ENCODE measurements at regions not wholly inside any gene's neighbourhood (a gene's known extent, or its start where the extent isn't known, plus 50 kb on each side); places are given as distances from the start of the nearest gene placed in this dataset.
"Not testable (repeated sequence)": the region's sequence is repeated elsewhere in the genome, so short reads cannot be mapped to it uniquely, and the experiment has no call there.

DNA sequence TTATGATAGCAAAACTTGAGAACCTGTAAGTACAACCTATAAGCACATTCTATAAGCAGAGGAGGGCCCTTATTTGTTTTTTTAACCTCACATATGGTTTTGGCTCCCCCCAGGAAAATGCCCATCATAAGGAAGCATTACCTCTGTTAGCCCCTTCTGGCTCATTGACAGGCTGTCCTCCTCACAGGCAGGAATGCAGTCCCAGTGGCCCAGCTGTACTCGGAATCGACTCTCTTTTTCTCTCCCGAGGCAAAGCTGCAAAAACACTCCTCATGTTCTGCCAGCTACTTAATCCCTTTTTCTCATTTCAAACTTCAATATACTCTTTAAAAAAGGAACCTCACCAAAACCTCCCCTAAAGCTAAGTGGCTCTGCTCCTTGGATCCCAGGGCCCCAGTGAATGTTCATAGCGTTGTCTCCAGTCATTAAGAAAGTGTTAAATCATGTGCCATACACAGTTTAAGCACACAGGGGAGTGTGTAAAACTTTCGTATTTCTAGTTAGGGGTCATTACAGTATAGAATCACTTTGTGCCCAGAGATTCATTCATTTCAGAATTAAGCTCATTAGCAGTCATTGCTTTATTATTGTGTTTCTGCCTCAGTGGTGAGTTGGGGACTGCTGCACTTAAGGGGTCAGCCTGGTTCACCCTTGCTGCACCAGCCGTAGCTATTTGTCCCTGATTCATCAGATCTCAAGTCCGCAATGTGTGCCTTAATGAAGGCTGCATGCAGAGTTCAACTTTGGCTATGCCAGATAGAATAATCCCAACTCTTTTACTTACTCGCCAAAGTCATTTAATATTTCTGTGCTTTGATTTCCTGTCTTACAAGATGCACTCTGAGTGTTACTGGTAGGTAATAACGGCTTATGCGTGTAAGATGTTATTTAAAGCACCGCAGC is 57.6 kb downstream of the JRKL start:
- no peak for DNase-seq

DNA sequence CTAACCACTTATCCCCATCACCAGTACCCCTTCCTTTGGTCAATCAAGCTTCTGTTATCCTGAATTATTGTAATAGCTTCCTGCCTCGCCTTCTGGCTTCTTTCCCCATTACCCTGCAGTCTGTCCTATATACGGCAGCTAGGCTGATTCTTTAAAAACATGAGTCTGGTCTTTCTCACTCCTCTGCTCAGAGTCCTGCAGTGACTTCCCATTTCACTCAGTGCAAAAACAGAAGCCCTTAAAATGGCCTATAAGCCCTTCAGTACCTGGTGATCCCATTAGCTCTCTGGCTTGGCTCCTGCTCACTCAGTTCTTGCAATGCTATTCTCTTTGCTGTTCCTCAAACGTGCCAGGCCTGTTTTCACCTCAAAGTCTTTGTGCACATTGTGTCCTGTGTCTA is 58.4 kb downstream of the JRKL start:
- DNase-seq = no peak

DNA sequence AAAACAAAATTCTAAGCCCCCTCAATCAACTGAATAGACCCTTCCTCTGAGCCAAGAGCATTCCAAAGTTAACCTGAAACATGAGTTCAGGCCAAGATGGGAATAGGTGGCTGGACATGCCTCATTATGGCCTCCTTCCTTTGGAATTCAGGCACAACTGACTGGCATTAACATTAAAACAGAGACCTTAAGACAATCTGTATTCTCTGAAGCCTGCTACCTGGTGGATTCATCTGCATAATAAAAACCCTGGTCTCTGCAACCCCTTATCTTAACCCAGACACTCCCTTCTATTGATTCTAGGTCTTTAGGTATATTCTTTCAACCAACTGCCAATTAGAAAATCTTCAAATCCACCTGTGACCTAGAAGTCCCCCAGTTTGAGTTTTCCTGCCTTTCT is 66.3 kb downstream of the JRKL start:
- no peak for DNase-seq

DNA sequence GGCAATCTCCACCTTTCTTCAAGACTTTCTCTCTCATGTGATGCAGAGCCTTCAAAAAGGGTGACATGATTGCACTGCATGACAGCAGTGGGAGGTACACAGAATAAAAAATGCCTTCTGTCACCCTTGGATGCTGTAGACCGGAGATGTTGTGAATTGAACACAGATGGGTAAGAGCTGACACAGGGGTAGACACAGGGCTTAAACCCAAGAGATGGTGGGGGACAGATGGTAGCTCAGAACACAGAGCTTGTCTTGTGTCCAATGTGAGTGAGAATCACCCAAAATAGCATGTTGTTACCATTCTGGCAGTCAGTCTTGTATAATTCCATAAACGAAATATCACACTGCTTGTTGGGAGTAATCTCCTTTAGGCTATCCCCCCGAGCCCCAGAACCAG is 69.9 kb downstream of the JRKL start:
- DNase-seq = no peak

DNA sequence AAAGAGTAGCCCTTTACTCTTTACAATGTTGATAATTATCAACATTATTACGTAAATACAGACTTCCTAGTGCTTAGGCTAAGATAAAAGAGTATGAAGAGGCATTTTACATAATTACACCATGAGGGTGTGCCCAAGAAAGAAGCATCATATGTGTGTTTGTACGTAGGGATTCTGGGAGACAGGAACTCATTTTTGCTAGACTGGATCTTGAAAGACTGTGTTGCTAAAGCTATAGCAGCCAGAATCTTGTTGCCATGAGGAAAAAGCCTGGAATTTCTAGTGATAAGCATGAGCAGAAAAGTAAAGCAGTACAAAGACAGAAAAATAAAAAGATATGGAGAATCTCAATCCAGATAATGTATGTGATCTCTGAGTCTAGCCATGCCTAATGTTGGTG is 72.1 kb downstream of the JRKL start:
- DNase-seq = no peak

DNA sequence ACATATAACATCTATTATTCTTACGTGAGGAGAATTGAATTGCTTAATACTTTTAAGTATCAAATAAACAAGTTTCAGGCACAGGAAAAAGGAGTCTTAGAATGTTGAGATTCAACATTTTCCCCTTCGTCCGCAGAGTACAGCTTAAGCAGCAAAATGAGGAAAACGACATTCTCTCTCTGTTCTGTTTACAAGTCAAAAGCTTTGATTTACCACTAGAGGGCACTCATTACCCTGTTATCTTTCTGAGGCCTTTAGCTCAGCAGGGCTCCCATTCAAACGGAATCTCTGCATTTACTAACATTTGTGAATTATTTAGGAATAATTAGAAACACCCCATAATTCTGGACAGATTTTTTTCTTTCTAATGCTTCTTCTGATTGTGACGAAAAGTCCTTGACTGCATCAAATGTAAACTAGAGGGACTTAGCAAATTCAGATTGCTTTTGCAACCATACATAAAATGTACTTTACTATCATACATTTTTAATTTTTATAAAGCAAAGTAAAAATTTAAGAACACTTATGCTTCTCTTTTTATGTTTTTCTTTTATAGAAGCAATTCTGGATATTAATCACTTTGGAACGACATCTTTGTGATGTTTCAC is 75.0 kb downstream of the JRKL start:
- peak; percentile 42 for DNase-seq

DNA sequence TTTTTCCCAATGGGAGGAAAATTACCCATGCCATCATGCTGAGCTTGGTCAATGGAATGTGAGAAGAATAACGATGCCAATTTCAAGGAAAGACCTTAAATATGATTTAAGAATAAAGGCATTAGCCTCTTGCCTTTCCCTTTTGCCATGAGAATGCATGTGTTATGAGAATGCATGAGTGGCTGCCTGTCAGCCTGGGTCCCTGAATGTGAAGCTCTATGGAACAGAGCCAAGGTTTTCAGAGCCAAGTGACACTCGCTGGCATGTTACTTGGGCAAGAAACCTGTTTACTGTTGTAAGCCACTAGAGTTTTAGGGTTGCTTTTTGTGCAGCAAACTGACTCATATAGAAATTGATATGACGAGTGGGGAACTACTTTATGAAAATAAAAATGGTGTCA is 75.7 kb downstream of the JRKL start:
- no peak for DNase-seq

DNA sequence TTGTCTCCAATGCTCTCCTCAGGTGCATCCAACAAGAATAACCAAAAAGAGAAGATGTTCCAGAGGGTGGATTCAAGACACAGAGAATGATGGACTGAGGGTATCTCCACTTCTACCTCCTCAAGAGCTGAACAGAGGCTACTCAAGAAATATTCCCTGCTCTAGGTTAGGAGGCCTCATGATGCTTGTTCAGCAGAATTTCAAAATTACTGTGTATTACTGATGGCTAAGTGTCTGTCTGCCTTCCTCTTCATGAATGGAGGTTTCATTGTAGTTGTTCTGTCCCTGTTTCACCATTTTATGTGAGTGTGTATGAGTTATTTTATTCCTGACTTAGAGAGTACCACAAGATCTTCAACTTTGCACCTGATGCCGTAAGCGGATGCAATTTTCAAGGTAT is 76.8 kb downstream of the JRKL start:
- DNase-seq = no peak

DNA sequence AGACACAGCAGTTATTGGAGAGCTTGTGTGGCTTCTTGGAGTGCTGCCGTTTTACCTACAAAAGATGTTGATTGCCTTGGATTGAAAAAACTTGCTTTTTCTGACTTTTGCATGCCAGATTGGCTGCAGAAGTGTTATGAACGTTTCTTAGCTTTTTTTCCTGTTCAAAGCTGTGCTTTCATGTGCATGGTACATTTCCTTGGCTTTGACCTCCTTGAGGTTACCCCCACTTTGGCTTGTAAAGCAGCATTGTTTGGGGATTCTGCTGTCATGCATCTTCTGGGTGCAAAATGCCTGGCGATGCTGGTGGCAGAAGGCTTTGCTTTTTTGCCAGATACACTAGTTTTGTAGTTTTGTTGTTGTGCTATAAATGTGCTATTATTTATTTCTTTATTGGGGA is 80.0 kb downstream of the JRKL start:
- DNase-seq = no peak

DNA sequence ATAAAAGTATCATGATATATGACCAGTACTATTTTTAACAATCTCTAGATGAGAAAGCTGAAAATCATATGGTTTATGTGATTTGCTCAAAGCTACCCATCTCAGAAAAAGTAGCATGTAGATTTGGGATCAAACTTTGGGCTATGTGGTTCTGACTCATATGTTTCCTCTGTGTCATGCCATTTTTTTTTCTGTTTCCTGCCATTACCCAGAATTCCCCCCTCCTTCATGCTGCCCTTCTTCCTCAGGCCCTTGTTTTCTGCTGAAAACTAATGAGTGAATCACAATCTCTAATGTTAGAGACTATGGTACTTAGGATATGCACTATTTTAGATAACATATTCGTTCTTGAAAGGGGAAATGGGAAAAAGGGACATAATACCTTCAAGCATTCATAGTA is 80.7 kb downstream of the JRKL start:
- DNase-seq = no peak

DNA sequence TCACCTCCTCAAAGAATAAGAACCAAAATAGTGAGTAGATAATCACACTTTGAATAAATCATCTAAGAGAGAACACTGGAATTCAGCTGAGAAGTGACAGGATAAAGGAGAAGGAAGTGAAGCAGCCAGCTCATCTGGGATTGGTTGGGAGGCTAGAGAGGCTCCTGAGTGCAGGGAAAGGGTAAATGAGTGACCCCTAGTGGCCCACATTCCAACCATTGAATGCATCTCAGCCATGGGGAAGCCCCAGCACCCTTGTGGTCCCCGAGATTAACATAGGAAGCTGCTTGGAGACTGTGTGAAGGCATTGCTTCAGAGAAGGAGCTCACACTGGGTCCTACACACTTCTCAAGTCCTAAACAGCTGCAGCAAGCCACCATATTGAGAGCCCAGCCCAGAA is 82.3 kb downstream of the JRKL start:
- DNase-seq = no peak

DNA sequence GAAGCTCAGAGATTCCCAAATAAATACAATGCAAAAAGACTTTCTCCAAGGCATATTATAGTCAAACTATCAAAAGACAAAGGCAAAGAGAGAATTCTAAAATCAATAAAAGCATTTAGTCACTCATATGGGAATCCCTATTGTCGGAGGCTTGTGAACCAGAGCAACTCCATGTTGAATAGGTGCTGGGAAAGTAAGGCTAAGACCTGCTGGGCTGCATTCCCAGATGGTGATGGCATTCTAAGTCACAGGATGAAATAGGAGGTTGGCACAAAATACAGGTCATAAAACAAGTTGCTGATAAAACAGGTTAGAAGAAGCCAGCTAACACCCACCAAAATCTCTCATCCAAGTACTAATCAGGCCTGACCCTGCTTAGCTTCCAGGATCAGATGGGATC is 84.5 kb downstream of the JRKL start:
- DNase-seq = no peak

DNA sequence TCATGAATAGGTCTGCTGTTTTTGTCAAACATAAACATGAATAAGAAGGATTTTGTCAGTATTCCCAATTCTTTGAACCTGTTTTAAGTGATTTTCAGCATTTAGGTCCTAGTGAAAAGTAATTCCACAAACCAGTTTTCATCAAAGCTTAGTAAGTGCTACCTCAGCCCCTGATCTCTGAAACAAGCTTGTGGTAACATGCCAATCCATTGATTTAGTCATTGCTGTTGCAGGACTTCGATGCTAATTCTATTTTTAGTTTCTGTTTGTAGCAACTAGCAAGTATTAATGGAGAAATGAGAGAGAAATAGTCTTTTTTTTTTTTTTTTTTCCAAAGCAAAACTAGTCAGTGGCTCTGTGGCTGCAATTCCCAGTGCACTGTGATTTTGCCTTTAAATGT is 91.4 kb downstream of the JRKL start:
- DNase-seq = no peak

DNA sequence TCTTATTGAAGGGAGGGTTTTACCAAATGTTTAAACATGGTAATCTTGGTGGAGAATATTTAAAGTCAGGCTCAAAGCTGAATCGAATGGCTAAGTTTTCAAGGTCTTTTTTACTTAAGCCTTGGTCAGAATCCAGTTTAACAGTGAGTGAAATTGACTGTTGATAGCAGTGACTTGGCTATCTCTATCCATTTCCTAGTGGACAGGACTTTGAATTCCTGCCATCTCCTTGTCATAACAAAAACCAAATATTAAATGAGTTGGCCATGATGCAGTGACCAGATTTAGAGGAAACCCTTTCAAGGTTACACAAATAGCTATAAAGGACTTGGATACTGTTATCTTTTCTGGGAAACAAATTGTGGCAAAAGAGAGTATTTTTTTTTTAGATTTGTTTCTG is 92.0 kb downstream of the JRKL start:
- no peak for DNase-seq

DNA sequence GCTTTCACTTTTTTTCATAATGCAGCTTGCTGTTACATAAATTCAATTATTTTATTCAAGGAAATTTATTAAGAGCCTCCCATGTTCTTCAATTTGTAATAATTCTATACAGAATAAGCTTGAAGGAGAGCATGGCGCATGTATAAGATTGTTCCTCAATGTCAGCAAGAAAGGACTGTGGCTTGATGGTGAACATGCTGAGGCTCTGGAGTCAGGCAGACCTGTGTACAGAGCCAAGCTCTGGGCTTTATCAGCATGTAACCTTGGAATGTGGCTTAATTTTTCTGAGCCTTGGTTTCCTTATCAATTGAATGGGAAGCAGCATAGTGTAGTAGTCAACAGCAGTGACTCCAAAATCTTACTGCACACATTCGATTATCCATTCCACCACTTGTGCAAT is 92.4 kb downstream of the JRKL start:
- no peak for DNase-seq

DNA sequence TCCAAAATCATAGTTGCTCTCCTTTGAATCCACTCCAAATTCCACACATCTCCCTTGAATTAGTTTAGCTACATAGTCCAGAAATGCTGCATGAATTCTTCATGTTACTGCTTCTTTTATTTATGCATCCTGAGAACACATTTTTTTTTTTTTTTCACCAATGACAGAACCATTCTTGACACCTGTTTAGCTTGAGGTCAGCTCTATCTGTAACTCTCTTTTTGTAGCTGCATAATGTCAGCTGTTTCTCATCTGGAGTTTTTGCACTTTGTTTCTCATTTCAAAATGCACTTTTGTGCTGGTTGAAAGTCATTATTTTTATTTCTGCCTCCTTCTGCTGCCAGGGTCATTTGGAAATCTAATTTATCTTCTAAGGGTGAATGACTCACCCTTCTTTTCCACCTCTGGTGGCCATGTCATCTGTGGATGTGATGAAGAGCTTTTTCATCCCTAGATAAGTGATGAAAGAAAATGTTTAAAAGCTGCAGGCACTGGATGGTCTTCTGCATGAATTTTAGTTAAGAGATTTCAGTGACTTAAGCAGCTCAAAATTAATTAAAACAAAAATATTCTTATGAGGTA is 93.7 kb downstream of the JRKL start:
- DNase-seq = no peak

DNA sequence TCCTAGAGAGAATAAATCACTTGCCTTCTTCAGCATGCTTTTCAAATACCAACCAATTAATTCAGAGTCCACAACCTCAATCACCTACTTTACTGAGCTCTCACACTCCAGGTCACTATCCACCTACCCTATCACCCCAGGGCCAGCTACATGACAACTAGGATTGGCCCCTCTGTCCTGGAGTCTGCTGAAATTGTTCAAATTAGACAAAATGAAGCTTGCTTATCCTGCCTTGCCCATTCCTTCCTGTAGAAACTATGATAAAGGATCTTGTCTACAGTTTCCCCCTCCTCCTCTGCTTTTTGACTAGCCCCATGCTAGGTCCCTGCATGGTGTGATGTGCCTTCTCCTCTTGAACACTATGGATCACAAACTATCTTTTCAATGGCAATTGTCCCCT is 94.5 kb downstream of the JRKL start:
- no peak for DNase-seq

DNA sequence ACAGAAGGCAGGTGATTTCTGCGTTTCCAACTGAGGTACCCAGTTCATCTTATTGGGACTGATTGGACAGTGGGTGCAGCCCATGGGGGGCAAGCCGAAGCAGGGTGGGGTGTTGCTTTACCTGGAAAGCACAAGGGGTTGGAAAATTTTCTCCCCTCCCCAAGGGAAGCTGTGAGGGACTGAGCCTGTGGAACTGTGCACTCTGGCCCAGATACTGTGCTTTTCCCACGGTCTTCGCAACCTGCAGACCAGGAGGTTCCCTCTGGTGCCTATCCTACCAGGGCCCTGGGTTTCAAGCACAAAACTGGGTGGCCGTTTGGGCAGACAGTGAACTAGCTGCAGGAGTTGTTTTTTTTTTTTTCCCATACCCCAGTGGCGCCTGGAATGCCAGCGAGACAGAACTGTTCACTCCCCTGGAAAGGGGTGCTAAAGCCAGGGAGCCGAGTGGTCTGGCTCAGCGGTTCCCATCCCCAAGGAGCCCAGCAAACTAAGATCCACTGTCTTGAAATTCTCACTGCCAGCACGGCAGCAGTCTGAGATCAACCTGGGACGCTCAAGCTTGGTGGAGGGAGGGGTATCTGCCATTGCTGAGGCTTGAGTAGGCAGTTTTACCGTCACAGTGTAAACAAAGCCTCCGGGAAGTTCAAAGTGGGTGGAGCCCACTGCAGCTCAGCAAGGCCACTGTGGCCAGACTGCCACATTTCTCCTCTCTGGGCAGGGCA is 97.2 kb downstream of the JRKL start:
- DNase-seq = no peak

DNA sequence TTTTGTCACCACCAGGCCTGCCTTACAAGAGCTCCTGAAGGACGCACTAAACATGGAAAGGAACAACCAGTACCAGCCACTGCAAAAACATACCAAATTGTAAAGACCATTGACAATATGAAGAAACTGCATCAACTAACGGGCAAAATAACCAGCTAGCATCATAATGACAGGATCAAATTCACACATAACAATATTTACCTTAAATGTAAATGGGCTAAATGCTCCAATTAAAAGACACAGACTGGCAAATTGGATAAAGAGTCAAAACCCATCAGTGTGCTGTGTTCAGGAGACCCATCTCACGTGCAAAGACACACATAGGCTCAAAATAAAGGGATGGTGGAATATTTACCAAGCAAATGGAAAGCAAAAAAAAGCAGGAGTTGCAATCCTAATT is 99.1 kb downstream of the JRKL start:
- DNase-seq = not testable (repeated sequence)

DNA sequence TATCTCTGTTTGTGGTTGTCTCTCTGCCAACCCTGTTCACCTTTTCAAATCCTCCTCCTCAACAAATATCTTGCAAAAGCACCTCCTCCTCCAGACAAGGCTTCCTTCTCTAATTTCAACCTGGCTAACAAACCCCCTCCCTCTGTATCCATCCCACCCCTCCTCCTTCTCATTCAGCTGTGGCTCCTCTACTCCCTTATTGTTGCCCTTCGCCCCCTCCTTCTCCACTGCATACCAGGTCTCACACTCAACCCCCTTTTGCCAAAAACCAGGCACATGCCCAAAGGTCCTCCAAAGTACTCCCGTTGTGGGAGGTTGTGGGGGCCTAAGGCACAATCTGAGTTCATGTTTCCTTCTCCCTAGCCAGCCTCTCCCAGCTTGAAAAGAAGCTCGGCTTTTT is 110.6 kb downstream of the JRKL start:
- no peak for DNase-seq

DNA sequence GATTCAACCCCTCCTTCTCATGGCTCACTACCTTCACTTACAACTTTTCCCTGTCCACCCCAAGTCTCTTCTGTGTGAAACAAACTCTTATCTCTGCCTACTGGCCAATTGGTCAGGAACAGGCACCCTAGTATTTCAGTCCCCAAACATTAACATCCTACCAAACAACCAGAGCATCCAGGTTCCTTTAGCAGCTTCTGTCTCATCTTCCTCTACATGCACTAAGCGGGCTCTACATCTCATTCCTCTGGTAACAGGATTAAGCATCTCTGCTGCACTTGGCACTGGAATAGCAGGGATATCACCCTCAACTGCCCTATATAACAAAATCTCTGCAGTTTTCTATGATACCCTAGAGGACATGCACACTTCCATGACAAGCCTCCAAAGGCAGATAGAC is 116.2 kb downstream of the JRKL start:
- no peak for DNase-seq

DNA sequence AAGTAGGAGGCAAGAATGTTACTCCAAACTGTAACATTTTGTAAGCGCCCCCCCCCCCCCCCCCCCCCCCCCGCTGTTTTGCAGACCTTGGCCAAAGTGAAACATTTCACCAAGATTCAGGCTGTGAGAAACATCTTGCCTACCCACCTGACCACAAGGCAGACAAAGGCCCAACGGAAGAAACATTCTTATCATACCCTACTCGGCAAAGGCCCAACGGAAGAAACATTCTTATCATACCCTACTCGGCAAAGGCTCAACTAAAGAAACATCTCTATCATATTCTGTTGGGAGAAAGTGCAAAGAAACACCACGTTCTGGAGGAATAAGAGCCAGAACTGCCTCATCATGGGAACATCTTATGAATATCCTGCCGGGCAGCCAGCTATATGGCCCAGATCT is 117.1 kb downstream of the JRKL start:
- DNase-seq = no peak

DNA sequence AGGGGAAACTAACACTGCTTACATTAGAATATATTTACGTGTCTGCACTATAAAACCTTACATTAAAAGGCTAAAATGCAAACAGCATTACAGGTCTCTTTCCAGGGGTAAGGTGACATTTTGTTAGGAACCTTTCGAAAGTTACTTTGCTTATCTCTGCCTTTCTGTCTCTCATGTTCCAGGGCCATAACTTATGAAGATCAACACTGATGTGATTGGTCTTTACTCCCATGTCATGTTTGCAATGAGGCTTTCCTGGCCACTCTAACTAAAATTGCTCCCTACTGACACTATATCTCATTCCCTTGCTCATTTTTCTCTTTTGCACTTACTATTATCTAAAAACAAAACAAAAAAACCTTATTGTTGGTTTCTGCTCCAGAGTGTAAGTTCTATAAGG is 119.0 kb downstream of the JRKL start:
- no peak for DNase-seq

DNA sequence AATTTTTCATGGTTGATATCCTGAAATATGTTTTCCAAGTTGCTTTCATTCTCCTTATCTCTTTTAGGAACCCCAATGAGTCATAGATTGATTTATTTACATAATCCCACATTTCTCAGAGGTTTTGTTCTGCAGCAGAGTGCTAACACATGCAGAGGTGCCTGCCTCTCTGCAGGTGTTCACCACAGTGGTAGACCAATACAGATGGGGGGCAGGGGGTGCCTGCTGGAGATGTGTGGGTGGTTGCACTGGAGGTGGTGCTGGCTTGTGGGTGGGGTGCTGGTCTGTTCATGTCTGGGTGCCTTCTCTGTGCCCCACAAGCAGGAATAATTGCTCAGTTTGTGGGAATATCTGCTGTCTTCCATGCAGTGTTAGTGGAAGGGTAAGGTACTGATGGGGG is 131.1 kb downstream of the JRKL start:
- no peak for DNase-seq
